Rectal smooth muscle tissue (tissue), 1 donor: ENCODE measurements at regions not wholly inside any gene's neighbourhood (a gene's known extent, or its start where the extent isn't known, plus 50 kb on each side); places are given as distances from the start of the nearest gene placed in this dataset.
"Not testable (repeated sequence)": the region's sequence is repeated elsewhere in the genome, so short reads cannot be mapped to it uniquely, and the experiment has no call there.

Source experiments
- H3K27ac ChIP-seq: one replicate; pipeline ENCODE4 v1.7.0; 2013; ENCODE audit warnings: low read depth, low read length, inconsistent platforms
- H3K27me3 ChIP-seq: one replicate; pipeline ENCODE4 v1.7.0; 2013; ENCODE audit warnings: low read length; ENCODE audit not compliant: control insufficient read depth, insufficient read depth
- H3K36me3 ChIP-seq: one replicate; pipeline ENCODE4 v1.7.0; 2013; ENCODE audit warnings: low read length; ENCODE audit not compliant: control insufficient read depth, insufficient read depth
- H3K4me1 ChIP-seq: one replicate; pipeline ENCODE4 v1.7.0; 2013; ENCODE audit warnings: low read length; ENCODE audit not compliant: control insufficient read depth, insufficient read depth
- H3K4me3 ChIP-seq: one replicate; pipeline ENCODE4 v1.7.0; 2013; ENCODE audit warnings: low read length
- H3K9ac ChIP-seq: one replicate; pipeline ENCODE4 v1.7.0; 2013; ENCODE audit warnings: low read length

GRCh38 chr18:44579028-44579702 is 101.5 kb upstream of the SETBP1 start:
- Histone ChIP-seq H3K9ac (no peak overlapping the region), H3K4me3 (no peak overlapping the region), H3K27ac (no peak overlapping the region), H3K4me1 (no peaks in the 10 kb centered on the region), H3K36me3 (no peaks in the 10 kb centered on the region), H3K27me3 (no peaks in the 10 kb centered on the region)

- H3K27ac ChIP-seq = no peak overlapping the region
- no peaks in the 10 kb centered on the region for H3K36me3 ChIP-seq
- no peak overlapping the region for H3K4me3 ChIP-seq
- no peaks in the 10 kb centered on the region for H3K4me1 ChIP-seq
- no peaks in the 10 kb centered on the region for H3K27me3 ChIP-seq
- no peak overlapping the region for H3K9ac ChIP-seq
Observed at GRCh38 chr18:44579745-44580144, 100.9 kb upstream of the SETBP1 start.

- H3K27me3 ChIP-seq = no peaks in the 10 kb centered on the region
- H3K36me3 ChIP-seq = no peaks in the 10 kb centered on the region
- no peak overlapping the region for H3K9ac ChIP-seq
- H3K27ac ChIP-seq = no peak overlapping the region
- no peaks in the 10 kb centered on the region for H3K4me1 ChIP-seq
- H3K4me3 ChIP-seq = no peak overlapping the region
Observed at GRCh38 chr18:44580159-44580558, 100.5 kb upstream of the SETBP1 start.

GRCh38 chr18:44580782-44581181 is 99.9 kb upstream of the SETBP1 start:
- not testable (repeated sequence) for H3K27ac ChIP-seq, H3K4me1 ChIP-seq, H3K4me3 ChIP-seq, H3K27me3 ChIP-seq, H3K9ac ChIP-seq, H3K36me3 ChIP-seq

GRCh38 chr18:44582456-44582855 is 98.2 kb upstream of the SETBP1 start:
- H3K27ac ChIP-seq = no peak overlapping the region
- H3K4me1 ChIP-seq = no peaks in the 10 kb centered on the region
- H3K36me3 ChIP-seq = no peaks in the 10 kb centered on the region
- H3K4me3 ChIP-seq = no peak overlapping the region
- H3K27me3 ChIP-seq = no peaks in the 10 kb centered on the region
- no peak overlapping the region for H3K9ac ChIP-seq

- Histone ChIP-seq H3K4me1 (peaks cover 19% of the 10 kb centered on the region), H3K36me3 (no peaks in the 10 kb centered on the region), H3K27ac (no peak overlapping the region), H3K27me3 (no peaks in the 10 kb centered on the region), H3K4me3 (no peak overlapping the region), H3K9ac (no peak overlapping the region)
Observed at GRCh38 chr18:44584900-44585299, 95.8 kb upstream of the SETBP1 start.

- Histone ChIP-seq H3K27me3 (no peaks in the 10 kb centered on the region), H3K36me3 (no peaks in the 10 kb centered on the region), H3K9ac (no peak overlapping the region), H3K27ac (no peak overlapping the region), H3K4me3 (no peak overlapping the region), H3K4me1 (peaks cover 26% of the 10 kb centered on the region)
Observed at GRCh38 chr18:44586782-44587524, 93.7 kb upstream of the SETBP1 start.

GRCh38 chr18:44588508-44588907 is 92.2 kb upstream of the SETBP1 start:
- H3K27ac ChIP-seq = no peak overlapping the region
- no peaks in the 10 kb centered on the region for H3K36me3 ChIP-seq
- H3K4me3 ChIP-seq = no peak overlapping the region
- H3K4me1 ChIP-seq = peaks cover 30% of the 10 kb centered on the region
- H3K9ac ChIP-seq = no peak overlapping the region
- H3K27me3 ChIP-seq = no peaks in the 10 kb centered on the region

GRCh38 chr18:44589693-44590355 is 90.9 kb upstream of the SETBP1 start:
- no peak overlapping the region for H3K9ac ChIP-seq
- H3K27ac ChIP-seq = peak overlapping the region; percentile 64
- no peaks in the 10 kb centered on the region for H3K27me3 ChIP-seq
- H3K4me3 ChIP-seq = no peak overlapping the region
- peaks cover 32% of the 10 kb centered on the region for H3K4me1 ChIP-seq
- H3K36me3 ChIP-seq = no peaks in the 10 kb centered on the region

GRCh38 chr18:44590956-44591670 is 89.6 kb upstream of the SETBP1 start:
- Histone ChIP-seq H3K4me3 (no peak overlapping the region), H3K27ac (peak overlapping the region; percentile 57), H3K27me3 (no peaks in the 10 kb centered on the region), H3K36me3 (no peaks in the 10 kb centered on the region), H3K9ac (no peak overlapping the region), H3K4me1 (peaks cover 37% of the 10 kb centered on the region)

GRCh38 chr18:44592639-44593038 is 88.0 kb upstream of the SETBP1 start:
- H3K36me3 ChIP-seq = no peaks in the 10 kb centered on the region
- H3K4me1 ChIP-seq = peaks cover 37% of the 10 kb centered on the region
- no peaks in the 10 kb centered on the region for H3K27me3 ChIP-seq
- peak overlapping the region; percentile 3 for H3K27ac ChIP-seq
- no peak overlapping the region for H3K4me3 ChIP-seq
- H3K9ac ChIP-seq = no peak overlapping the region

- H3K27ac ChIP-seq = peak overlapping the region; percentile 32
- no peaks in the 10 kb centered on the region for H3K36me3 ChIP-seq
- no peaks in the 10 kb centered on the region for H3K27me3 ChIP-seq
- H3K4me1 ChIP-seq = peaks cover 18% of the 10 kb centered on the region
- H3K9ac ChIP-seq = no peak overlapping the region
- no peak overlapping the region for H3K4me3 ChIP-seq
Observed at GRCh38 chr18:44594799-44595467, 85.8 kb upstream of the SETBP1 start.
